Chondrocyte (in vitro differentiated cells): ENCODE measurements at regions not wholly inside any gene's neighbourhood (a gene's known extent, or its start where the extent isn't known, plus 50 kb on each side); places are given as distances from the start of the nearest gene placed in this dataset.

Experiments
- DNase-seq: peaks from one replicate; pipeline ENCODE4 v3.0.0; 2021; ENCODE audit warnings: mixed read lengths, low spot score
- H3K27ac Mint-ChIP-seq: one replicate; pipeline ENCODE4 v1.8.0; 2021; ENCODE audit warnings: mild to moderate bottlenecking, moderate library complexity, mixed read lengths; ENCODE audit not compliant: unreplicated experiment
- H3K27me3 Mint-ChIP-seq: 2 replicates; pipeline ENCODE4 v1.8.0; 2021; ENCODE audit warnings: low read depth, mixed read lengths
- H3K36me3 Mint-ChIP-seq: 2 replicates; pipeline ENCODE4 v1.8.0; 2021; ENCODE audit warnings: low read depth, mixed read lengths
- H3K4me1 Mint-ChIP-seq: 2 replicates; pipeline ENCODE4 v1.8.0; 2021; ENCODE audit warnings: low read depth, mild to moderate bottlenecking, mixed read lengths
- H3K4me3 Mint-ChIP-seq: one replicate; pipeline ENCODE4 v1.8.0; 2021; ENCODE audit warnings: mild to moderate bottlenecking, moderate library complexity, mixed read lengths; ENCODE audit not compliant: unreplicated experiment
- H3K9me3 Mint-ChIP-seq: 2 replicates; pipeline ENCODE4 v1.8.0; 2021; ENCODE audit warnings: low read depth, mixed read lengths
- CTCF ChIP-seq: fragments of 200-600 bp; sonication (generic); IDR thresholded peaks from 2 replicates; pipeline ENCODE4 v1.5.0; 2021; ENCODE audit warnings: antibody characterized with exemption, mild to moderate bottlenecking, moderate library complexity

DNA sequence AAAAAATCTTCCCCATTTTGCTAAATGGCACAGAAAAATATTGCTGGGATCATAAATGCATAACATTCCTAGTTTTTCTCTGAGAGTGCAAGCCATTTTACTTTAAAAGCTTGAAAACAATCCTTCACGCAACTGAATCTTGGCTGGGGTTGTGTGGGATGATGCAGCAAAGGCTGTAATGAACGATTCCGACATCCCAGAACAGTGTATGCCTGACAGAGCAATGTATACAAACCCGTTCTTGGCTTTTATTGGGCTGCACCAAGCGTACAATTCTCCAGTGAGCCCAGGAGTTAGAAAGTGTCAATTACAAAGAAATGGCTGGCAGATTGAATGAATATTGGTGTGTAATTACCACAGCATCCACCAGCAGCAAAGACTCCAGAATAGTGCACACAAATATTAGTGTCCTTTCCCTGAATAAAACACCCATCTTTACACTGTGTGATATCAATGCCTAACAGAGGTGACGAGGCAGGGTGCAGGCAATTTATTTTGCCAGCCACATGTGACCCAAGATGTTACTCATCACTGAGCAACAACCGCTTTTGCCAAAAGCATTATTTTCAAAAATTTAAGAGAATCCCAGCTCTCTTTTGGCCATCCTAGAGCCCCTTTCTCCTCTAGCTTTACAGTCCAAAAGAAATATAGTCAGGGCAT lies 578.6 kb upstream of the CHAC2 start:
- H3K4me3 Mint-ChIP-seq, result no peak overlapping the region
- H3K27me3 Mint-ChIP-seq, result peaks cover 19% of the 10 kb centered on the region
- H3K4me1 Mint-ChIP-seq, result no peaks in the 10 kb centered on the region
- no peaks in the 10 kb centered on the region for H3K9me3 Mint-ChIP-seq
- no peak for TF ChIP-seq CTCF
- no peaks in the 10 kb centered on the region for H3K36me3 Mint-ChIP-seq
- DNase-seq, result no peak
- H3K27ac Mint-ChIP-seq, result no peak overlapping the region

DNA sequence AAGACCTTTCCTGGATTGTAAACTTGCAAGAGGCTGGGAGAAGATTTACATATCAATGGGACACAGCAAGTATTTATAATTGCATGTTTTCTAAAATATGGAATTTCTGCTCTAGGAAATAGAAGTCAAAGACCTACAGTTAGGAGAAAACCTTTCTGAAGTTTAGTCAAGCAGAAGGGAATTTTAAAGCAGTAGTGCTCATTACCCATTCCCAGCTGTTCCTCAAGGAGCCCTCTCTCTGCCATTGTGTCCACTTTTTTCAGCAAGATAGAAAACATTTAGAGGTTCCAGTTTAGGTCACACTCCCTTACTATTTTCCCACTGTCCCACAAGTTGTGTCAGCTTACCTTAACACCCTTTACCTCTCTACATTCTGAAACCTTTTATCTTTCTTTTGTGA lies 584.0 kb upstream of the CHAC2 start:
- no peak overlapping the region for H3K27ac Mint-ChIP-seq
- no peaks in the 10 kb centered on the region for H3K9me3 Mint-ChIP-seq
- no peaks in the 10 kb centered on the region for H3K36me3 Mint-ChIP-seq
- peaks cover 14% of the 10 kb centered on the region for H3K27me3 Mint-ChIP-seq
- DNase-seq, result no peak
- no peaks in the 10 kb centered on the region for H3K4me1 Mint-ChIP-seq
- no peak overlapping the region for H3K4me3 Mint-ChIP-seq
- TF ChIP-seq CTCF, result no peak

DNA sequence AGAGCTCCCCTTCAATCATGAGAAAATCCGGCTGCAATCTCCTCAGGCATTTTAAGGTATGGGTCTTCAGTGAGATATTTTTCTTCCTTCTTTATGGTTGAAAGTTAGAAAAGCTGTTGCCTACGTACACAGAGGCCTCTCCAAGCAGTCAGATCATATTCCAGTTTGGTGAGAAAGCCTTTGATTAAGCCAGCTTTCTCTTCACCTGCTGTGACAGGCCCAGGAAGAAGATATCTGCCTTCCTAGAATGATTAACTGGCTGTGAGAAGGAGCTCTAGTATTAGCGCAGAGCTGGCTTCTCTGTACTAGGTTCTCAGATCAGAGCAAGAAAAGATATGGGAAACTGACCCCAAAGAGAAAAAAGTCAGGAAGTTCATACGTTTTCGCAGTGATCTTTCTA lies 585.0 kb upstream of the CHAC2 start:
- no peak for DNase-seq

GRCh38 chr2:53181759-53182158 lies 585.8 kb upstream of the CHAC2 start:
- Mint-ChIP-seq H3K4me1 (no peaks in the 10 kb centered on the region), H3K27ac (no peak overlapping the region), H3K4me3 (no peak overlapping the region), H3K36me3 (no peaks in the 10 kb centered on the region), H3K27me3 (peaks cover 13% of the 10 kb centered on the region), H3K9me3 (no peaks in the 10 kb centered on the region)
- no peak for DNase-seq
- no peak for TF ChIP-seq CTCF

More for the DNA sequence above, 585.0 kb upstream of the CHAC2 start:
- TF ChIP-seq CTCF, result no peak
- H3K4me3 Mint-ChIP-seq, result no peak overlapping the region
- peaks cover 13% of the 10 kb centered on the region for H3K27me3 Mint-ChIP-seq
- H3K9me3 Mint-ChIP-seq, result no peaks in the 10 kb centered on the region
- no peak overlapping the region for H3K27ac Mint-ChIP-seq
- no peaks in the 10 kb centered on the region for H3K36me3 Mint-ChIP-seq
- H3K4me1 Mint-ChIP-seq, result no peaks in the 10 kb centered on the region

DNA sequence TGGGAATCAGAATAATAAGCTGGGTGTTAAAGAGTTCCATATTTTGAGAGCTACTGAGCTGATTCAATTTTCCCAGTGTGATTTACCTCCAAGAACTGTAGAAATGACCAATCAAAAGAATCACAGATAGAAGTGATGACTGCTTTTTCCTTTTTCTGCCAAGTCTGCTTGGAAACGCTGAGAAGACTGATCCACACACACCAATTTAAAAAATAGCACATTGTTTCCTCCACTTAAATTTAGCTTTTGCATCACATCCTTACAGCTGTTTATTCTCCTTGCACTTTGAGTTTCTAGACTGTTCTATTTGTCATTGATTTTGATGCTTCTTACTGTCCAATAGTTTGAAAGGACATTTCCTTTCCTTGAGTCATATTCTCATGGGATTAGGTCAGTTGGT lies 590.3 kb upstream of the CHAC2 start:
- Mint-ChIP-seq H3K9me3 (peaks cover 2% of the 10 kb centered on the region), H3K4me3 (no peak overlapping the region), H3K27me3 (peaks cover 9% of the 10 kb centered on the region), H3K27ac (no peak overlapping the region), H3K4me1 (no peaks in the 10 kb centered on the region), H3K36me3 (no peaks in the 10 kb centered on the region)
- no peak for TF ChIP-seq CTCF
- no peak for DNase-seq
